Astrocyte (in vitro differentiated cells and primary cell): ENCODE measurements at regions not wholly inside any gene's neighbourhood (a gene's known extent, or its start where the extent isn't known, plus 50 kb on each side); places are given as distances from the start of the nearest gene placed in this dataset.

Source experiments
- CTCF ChIP-seq: IDR thresholded peaks from 2 replicates; pipeline ENCODE4 v1.5.1; 2011; ENCODE audit warnings: low read depth, mild to moderate bottlenecking, inconsistent platforms, low read length, moderate library complexity; ENCODE audit not compliant: insufficient read depth
- EZH2 ChIP-seq: IDR thresholded peaks from 2 replicates; pipeline ENCODE4 v1.6.1; 2012; ENCODE audit warnings: mild to moderate bottlenecking, low read length, inconsistent platforms; ENCODE audit not compliant: insufficient read depth

GRCh38 chr16:6929868-6930267, 402.8 kb upstream of the RBFOX1 start:
- TF ChIP-seq CTCF (no peak), EZH2 (no peak)
